Left ventricle myocardium superior (tissue), 1 donor: ENCODE measurements at regions not wholly inside any gene's neighbourhood (a gene's known extent, or its start where the extent isn't known, plus 50 kb on each side); places are given as distances from the start of the nearest gene placed in this dataset.
"Not testable (repeated sequence)": the region's sequence is repeated elsewhere in the genome, so short reads cannot be mapped to it uniquely, and the experiment has no call there.

Experiments used
- ATAC-seq: fragments of 200-7000 bp; cut with Tn5 transposase; one replicate; pipeline ENCODE4 v1.9.1; 2020; ENCODE audit warnings: mild to moderate bottlenecking, moderate library complexity
- DNase-seq: peaks from one replicate; pipeline ENCODE4 v3.0.0-alpha.2; 2020
- intact Hi-C: fragments of 100-400 bp; cut with micrococcal nuclease; formaldehyde crosslinking; loops from one replicate; pipeline ENCODE4 v1.11.0; 2022
- donor health status: DM: no; HTN: yes; CAD: no; lungs with severe emphysema.

DNA sequence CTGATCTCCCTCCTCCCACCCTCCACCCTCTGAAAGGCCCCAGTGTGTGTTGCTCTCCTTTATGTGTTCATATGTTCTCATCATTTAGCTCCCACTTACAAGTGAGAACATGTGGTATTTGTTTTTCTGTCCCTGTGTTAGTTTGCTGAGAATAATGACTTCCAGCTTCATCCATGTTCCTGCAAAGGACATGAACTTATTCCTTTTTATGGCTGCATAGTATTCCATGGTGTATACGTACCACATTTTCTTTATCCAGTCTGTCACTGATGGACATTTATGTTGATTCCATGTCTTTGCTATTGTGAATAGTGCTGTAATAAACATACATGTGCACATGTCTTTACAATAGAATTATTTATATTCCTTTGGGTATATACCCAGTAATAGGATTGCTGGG is 67.0 kb upstream of the ARL15 start:
- intact Hi-C loops, DNase-seq, ATAC-seq: not testable (repeated sequence)

DNA sequence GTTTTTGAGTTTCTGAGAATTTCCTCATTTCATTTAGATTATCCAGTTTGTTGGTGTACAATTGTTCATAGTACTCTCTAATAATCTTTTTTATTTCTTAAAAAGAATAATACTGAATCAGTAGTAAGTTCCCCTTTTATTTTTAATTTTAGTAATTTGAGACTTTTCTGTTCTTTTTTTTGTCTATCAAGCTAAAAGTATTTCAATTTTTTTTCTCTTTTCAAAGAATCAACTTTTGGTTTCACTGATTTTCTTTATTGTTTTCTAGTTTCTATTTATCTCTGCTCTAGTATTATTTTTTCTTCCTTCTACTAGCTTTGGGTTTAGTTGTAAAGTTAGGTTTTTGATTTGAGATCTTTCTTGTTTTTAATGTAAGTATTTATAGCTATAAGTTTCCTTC is 60.6 kb upstream of the ARL15 start:
- ATAC-seq: no peak
- intact Hi-C loops: no loop called here

DNA sequence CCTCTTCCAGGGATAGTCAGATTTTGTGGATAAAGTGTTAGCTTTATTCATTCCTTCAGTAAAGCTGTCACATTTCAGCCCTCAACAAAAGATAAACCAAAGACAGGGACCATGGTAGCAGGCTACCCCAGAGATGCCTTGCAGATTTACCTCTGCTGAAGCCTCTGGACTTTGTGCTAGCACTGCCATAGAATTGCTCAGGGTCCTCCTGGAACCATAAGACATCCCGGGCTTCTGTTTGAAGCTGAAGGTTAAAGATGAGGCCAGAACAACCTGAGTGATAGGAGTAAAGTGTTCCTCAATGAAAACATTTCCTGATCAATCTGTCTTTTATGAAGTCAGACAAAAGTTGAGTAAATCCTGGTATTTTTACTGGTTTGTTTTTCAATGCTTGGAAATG is 57.5 kb upstream of the ARL15 start:
- intact Hi-C loops: no loop called here
- DNase-seq (no peak), ATAC-seq (no peak)

More for the DNA sequence above, 60.6 kb upstream of the ARL15 start:
- no peak for DNase-seq

DNA sequence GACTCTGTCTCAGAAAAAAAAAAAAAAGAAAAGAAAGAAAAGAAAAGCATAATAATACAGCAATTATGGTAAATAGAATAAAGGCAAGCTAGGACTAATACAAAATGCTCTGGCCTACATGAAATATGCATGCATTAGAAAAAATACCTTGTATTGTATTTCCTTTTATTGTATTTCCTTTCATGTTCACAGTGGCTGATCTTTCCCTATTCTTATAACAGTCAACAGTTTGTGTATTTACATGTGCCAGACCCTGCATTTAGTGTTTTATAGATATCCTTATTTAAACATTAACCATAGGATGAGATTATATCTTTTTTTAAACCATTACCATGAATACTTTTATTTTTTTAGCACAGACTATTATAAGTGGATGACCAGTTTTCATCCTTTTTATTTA is 56.3 kb upstream of the ARL15 start:
- intact Hi-C loops: no loop called here
- ATAC-seq: no peak
- DNase-seq: no peak

DNA sequence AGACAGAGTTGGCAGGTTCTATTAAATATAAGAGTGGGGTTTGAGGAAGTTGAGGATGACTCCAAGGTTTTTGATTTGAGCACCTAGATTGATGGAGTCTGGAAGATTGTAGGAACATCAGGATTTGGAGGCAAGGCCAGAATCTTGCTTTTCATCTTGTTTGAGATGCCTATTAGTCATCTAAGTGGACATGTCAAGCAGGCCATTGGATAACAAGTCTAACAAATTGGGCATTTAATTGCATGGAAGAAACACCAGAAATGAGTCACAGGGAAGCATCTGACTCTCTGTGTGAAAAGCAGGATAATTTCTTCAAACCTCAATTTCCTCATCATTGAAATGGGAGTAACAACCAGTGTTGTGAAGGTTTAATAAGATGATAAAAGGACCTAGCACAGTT is 53.3 kb upstream of the ARL15 start:
- no peak for DNase-seq
- intact Hi-C loops: no loop called here
- no peak for ATAC-seq

DNA sequence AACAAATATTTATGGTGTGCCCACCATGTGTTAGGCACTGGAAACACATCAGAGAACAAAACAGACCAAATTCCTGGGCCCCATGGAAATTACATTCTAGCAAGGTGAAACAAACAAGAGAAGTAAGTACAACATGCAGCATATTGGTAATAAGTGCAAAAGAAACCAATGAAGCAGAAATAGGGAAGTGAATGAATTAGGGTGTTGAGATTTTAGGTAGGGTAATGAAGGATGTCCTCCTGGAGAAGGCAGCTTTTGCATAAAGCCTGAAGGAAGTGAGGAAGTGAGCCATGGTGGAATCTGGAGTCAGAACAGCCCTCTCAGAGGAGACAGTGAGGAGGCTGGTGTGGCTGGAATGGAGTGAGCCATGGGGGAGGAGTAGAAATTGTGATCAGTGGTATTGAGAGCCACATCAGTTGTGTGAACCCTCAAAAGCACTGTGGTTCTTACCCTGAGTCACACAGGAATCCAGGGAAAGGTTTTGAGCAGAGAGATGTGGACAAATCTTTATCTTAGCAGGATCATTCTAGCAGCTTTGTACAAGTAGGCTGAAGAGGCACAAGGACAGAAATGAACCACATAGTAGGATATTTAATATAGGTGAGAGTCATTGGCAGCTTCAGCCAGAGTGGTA is 52.7 kb upstream of the ARL15 start:
- DNase-seq (no peak), ATAC-seq (no peak)
- intact Hi-C loops: no loop called here

DNA sequence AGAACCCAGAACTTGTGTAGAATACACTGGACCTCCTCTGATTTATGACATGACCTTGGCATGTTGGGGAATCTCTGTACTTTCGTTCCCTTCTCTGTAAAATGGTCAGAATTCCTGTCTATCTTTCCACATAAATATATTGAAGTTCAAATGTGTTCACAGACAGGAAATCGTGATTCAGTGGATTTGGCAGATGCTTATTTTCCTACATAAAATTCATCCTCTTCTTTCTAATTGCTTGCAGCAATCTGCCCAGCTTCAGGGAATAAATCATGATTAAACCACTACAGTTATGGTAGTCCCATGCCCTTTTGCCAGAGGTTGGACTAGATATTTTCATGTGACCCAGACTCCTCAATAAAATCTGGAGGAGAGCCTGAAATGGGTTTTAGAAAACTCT is 52.1 kb upstream of the ARL15 start:
- intact Hi-C loops: no loop called here
- DNase-seq (no peak), ATAC-seq (no peak)

DNA sequence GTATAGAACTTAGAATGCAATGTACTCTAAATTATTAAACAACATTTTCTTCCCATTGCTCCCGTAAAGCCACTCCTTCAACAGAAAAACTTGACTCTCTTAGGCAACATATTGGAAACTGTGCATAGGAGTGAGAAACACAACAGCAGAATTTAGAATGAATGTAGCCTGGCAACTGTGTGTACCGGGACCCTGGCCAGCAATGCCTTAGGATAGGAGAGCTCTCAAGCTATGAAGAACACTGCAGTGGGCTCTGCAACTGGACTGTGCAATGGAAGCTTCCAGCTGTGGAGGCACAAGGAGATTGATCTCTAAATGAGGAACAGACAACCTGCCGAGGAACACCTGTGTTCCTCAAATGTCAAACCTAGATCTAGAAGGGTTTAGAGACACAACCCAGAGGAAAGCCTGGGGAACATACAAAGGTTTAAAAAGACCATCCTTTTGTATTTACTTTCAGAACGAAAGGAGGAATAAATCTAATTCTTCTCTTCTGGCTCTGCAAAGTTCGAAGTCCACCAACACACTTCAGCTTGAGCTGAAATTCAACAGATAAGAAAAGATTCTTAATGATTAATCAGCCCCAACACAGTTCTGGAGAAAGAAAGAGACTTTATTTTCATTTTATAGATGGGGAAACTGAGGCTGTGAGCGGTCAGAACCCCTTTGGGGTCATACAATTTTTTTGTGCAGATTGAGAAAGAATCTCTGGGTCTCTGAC is 51.5 kb upstream of the ARL15 start:
- intact Hi-C loops: no loop called here
- ATAC-seq: peak; percentile 89
- peak; percentile 77 for DNase-seq

DNA sequence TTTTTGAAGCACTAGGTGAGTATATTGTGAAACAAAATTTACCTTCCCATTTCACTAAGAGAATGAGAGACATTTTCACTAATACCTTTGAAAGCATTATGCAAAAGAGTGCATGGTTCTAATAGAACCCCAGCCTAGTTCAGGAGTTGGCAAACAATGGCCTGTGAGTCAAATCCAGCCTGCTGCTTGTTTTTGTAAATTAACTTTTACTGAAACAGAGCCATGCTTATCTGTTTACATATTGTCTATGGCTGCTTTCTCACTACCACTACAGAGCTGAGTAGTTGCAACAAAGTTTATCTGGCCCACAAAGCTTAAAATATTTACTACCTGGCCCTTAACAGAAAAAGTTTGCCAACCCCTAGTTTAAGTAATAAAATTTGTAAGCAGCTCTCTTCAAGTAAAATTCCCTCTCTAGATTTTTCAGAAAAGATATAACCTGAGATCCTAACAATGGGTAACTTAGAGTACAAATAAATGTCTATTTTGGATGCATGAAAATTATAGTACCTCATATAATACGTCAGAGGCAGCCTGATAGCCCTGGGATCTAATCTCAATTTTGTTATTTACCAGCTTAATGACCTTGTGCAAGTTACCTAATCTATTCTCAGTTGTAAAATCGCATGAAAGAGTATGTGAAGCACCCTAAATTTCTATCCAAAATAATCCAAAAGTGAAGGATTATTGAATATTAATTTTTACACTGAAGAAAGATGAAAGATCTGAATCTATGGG is 50.7 kb upstream of the ARL15 start:
- intact Hi-C loops: no loop called here
- ATAC-seq (no peak), DNase-seq (no peak)
